HG03460 (cell line): ENCODE measurements at regions not wholly inside any gene's neighbourhood (a gene's known extent, or its start where the extent isn't known, plus 50 kb on each side); places are given as distances from the start of the nearest gene placed in this dataset.
"Not testable (repeated sequence)": the region's sequence is repeated elsewhere in the genome, so short reads cannot be mapped to it uniquely, and the experiment has no call there.

Experiments used
- ATAC-seq: cut with Tn5 transposase; IDR thresholded peaks from one replicate; pipeline ENCODE4 v1.9.1; 2021; ENCODE audit not compliant: unreplicated experiment

- ATAC-seq: no peak
Measured at GRCh38 chr5:166710271-166710670, 1581.2 kb upstream of the WWC1 start.

DNA sequence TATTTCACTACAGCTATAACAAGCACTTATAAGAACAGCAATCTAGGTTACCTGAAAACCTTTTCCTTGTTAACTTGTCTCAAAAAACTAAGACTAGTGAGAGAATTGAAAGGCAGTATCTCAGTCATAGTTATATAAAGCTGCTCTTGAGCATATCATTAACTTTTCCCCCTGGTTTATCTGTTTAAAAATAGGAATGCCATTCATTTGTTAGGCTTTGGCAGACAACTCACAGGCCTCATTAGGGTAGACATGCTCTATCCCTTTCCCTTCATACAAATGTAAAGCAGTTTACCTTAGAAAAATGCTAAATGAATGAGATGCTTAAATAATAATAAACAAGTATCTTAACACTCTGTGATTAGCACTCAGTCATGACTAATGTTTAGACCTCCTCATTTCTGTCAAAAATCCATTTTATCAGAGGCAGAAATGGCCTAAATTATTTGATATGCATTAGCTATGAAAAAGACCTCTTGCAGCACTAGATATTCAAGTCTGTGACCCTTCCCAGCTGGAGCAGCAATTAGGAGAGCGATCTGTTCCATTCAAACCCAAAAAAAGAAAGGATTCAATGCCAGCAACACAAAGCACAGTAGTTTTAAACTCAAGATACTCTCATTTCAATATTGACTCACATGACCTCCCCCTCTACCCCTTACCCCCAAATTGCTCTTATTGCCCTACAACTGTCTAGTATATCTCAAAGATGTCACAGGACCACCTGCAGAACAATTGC lies 1578.8 kb upstream of the WWC1 start:
- ATAC-seq: no peak

DNA sequence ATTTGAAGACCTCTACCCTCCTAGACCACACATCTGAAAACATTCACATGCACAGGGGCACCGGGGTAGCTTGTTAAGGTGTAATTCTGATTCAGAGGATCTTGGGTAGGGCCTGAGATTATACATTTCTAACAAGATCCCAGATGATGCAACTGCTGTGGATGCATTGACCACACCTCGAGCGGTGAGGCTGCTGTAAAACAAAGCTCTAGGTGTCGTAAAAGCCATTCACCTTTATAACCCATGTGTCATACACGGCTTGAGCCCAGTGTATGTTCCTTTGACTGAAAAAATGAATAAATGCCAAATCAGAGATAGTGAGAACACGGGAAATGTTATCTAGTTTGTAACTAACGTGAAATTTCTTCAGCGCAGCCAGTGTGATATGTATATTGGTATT lies 1578.2 kb upstream of the WWC1 start:
- ATAC-seq: no peak

DNA sequence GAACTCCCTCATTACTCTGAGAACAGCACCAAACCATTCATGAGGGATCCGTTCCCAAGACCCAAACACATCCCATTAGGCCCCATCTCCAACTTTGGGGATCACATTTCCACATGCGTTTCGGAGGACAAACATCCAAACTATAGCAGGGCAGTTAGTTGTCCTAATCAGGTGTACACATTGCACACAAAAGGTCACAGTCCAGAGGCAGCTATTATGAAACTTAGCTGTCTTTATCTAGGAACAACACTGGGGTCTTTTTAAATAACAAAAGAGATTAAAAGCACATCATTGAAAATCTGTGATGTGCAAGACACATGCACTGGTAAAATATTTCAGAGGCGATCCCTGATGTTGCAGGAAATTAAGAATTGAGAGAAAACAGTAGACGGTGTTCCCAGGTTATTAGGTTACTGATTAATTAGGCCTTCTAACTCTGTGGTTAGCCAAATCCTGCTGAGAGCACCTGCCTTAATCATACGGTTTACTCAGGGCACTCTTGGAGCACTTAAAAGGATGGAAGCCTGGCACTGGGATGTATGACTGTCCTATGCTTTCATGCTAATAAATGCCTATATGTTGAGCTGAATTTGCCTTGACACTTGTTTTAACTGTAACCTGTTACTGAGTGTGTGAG lies 1574.5 kb upstream of the WWC1 start:
- ATAC-seq: no peak

GRCh38 chr5:166719991-166720390 lies 1571.5 kb upstream of the WWC1 start:
- no peak for ATAC-seq

GRCh38 chr5:166722939-166723338 lies 1568.5 kb upstream of the WWC1 start:
- ATAC-seq: no peak

DNA sequence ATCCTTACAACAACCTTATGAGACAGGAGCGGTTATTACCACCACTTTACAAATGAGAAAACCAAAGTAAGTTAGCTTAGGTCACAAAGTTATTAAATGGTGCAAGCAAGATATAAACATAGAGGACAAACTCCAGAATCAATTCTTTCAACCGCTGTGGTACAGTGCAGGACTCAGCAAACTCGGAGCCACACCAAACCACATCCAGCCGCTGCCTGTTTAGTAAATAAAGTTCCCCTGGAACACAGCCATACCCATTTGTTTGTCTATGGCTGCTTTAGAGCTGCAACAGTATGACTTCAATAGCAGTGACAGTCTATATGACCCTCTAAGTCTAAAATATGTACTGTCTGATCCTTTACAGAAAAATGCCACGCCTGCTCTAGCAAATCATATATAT lies 1567.2 kb upstream of the WWC1 start:
- no peak for ATAC-seq

DNA sequence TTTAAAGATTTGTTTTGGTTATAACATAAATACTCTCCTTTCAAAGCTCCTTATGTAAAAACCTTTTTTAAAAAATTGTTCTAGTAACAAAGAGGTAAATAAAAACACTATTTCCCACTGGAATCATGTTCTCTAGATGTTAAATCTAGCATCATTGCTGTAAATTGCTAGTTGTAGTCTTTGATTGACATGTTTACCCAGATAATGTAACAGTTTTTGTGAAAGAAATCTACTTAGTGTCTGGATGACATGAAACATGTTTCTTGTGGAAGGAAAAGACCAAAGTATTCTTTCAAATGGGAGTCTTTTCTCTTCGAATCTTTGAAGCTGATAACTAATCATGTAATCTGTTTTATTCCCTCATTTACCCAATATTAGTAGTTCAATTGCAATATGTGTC lies 1565.9 kb upstream of the WWC1 start:
- no peak for ATAC-seq

DNA sequence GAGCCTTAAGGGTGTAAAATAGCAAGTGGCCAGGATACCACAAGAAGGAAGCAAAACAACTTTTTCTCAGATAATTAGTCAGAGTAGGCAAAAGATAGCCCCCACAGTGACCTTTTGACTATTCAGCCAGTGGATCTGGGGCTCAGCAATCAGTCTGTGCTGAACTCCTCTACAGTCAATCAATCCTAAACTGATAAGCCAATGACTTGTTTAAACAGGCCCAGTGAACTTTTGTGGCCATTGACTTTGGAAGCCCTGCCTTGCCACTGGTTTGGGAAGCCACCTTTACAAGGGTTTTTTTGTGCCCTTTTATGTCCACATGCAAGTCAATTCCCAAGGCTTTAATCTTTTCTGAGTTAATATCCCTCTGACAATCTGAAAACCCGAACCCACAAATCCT lies 1565.0 kb upstream of the WWC1 start:
- ATAC-seq: no peak

DNA sequence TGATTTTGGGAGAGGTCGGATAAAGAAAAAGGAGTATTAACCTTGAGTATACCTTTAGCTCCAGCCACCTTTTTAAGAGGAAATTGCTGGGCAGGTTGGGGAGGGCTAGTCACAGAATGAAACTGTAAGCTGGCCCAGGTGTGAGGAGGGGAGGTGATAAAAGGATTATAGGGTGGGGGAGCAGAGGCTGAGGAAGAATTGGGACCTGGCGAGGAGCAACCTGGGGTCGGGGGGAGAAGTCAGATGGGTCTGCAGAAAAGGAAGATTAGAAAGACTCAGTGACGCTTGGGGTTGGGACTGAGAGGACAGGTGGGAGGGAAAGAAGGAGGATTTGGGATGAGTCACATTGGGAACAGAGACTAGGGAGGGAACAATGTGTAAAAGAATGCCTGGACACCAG lies 1548.5 kb upstream of the WWC1 start:
- ATAC-seq: not testable (repeated sequence)

- ATAC-seq: no peak
Measured at GRCh38 chr5:166746506-166746905, 1544.9 kb upstream of the WWC1 start.

GRCh38 chr5:166750376-166750775 lies 1541.1 kb upstream of the WWC1 start:
- no peak for ATAC-seq

DNA sequence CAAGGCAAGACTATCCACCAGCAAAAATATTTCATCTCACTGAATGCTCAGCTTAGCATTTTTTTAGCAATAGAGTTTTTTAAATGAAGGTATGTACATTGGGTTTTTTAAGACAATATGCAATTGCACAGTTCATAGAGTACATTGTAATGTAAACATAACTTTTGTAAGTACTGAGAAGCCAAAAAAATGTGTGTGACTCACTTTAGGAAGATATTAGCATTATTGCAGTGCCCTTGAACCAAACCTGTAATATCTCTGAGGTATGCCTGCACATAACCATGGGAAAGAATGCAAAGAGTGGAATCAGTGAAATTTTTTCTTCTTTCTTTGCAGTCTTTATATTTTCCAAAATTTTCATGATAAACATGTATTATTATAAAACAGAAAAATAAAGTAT lies 1533.3 kb upstream of the WWC1 start:
- ATAC-seq: no peak

DNA sequence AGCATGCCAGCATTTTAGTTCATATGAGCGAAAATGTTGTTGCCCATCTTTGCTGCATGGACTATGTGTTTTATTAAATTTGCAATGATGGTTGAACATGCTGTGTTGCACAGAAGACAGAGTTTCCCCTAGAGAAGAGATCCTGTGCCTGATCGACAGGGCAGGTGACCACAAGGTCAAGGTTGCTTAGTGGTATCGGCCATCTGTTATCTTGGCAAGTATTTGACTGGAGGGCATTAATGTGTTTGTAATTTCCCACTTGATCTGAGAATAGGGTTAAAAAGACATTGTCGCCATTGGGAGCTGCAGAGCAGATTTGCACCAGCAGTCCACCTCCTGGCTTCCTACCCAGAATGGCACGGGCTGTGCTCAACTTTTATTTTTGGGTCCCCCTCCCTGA lies 1523.6 kb upstream of the WWC1 start:
- no peak for ATAC-seq

DNA sequence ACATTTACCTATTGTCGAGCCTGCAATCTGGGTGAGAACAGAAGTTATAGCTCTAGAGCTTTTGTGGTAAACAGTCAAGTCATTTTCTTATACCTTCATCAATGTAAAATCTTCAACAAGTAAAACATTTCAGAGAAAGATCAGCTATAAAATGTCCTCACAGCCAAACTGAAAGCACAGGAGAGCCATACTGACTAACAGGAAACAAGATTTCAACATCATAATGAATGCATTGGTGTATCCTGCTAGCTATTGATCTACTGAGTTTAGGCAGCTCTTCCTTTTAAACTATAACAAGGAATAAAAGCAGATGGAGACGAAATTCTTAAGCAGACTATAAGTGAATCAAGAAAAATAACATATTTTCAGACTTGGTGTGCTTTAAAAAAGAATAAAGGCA lies 1522.9 kb upstream of the WWC1 start:
- ATAC-seq: no peak

DNA sequence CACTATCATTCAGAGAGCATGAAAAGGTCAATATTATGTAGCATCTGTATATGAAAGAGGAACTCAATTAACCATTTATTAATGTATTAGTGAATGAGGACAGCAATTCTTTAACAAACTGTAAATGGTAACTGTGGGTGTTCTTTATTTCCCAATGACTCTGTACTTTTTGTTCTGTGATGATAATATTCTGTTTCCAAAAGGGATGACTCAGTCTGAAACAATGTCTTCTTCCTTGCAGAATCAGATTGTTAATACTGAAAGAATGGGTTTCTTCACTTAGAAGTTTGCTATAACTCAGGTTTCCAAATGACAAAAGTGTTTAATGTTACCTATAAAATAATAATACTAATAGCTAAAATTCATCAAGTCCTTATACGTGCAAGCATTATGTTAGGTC lies 1518.7 kb upstream of the WWC1 start:
- ATAC-seq: no peak

DNA sequence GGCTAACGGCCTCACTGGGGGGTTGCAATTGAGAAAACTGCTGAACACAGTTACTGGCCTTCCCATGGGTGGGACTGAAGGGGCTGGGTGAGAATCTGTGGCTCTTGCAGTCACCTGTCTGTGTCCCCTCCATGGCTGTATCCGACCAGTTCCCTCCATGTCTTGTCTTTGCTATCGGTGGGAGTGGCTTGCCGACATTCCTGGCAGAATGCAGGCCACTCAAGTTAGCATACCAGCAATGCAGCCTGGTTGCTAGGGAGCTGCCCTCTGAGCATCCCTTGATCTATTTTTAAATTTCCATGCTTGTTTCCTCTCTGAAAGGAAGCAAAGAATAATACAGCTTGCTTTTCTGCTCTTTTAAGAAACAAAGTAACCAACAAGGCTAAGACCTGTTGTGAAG lies 1509.7 kb upstream of the WWC1 start:
- ATAC-seq: no peak

DNA sequence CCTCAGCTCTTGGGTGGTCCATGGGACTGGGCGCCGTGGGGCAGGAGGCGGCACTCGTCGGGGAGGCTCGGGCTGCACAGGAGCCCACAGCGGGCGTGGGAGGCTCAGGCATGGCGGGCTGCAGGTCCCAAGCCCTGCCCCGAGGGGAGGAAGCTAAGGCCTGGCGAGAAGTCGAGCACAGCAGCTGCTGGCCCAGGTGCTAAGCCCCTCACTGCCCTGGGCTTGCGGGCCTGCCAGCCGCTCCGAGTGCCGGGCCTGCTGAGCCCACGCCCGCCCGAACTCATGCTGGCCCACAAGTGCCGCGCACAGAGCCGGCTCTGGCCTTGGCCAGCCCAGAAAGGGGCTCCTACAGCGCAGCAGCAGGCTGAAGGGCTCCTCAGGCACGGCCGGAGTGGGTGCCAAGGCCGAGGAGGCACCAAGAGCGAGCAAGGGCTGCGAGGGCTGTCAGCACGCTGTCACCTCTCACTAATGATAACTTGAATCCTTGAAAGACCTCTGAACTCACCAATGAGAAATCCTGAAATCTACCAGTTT lies 1506.8 kb upstream of the WWC1 start:
- ATAC-seq: no peak

DNA sequence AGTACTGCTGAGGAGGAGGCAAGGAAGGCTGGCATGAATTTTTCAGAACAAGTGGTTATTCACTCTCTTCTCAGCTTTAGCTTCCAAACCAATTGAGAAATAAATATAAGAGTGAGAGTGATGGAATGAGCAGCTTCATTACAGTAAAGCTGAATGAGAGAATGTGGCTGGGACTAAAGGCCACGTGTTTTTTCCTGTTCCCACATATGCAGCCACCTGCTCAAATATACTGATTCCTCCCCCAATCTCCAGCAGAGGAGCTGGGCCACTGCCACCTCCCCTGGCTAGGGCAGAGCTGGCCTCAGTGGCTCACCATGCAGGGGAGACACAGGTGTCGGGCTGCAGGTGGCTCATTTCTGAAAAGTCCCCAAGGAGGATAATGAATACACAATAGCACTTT lies 1505.3 kb upstream of the WWC1 start:
- no peak for ATAC-seq

DNA sequence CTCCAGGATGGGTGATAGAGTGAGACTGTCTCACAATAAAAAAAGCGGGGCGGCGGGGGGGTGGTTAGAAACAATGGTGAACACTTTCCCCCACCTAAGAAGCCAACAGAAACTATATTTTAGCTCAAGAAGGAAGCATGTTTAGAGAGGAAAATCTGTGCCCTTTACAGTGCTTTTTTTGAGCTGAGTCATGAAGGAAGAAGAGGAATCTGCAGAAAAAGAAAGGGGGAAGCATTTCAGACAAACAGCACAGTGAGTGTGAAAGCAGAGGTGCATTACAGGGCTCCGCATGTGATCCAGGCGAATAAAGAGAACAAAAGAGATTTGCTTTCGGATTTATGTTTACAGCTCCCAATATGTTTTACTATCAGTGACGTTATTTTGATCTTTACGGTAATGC lies 1504.6 kb upstream of the WWC1 start:
- ATAC-seq: no peak

DNA sequence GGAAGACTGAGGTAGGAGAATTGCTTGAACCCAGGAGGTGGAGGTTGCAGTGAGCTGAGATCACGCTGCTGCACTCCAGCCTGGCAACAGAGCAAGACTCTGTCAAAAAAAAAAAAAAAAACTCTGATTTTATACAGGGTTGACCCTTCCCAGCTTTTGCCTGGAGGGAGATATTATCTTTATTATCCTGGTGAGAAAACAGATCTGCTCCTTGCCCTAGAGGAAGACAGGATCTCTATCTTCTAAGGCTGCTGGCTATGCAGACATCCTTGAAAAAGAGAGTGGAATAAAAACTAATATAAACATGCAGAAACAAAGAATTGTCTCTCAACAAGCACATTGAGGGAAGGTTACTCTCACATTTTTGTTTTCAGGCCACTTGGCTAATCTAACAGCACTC lies 1503.4 kb upstream of the WWC1 start:
- ATAC-seq: no peak

GRCh38 chr5:166795756-166796155 lies 1495.7 kb upstream of the WWC1 start:
- no peak for ATAC-seq

- no peak for ATAC-seq
Measured at GRCh38 chr5:166803058-166803457, 1488.4 kb upstream of the WWC1 start.
